Heart left ventricle (tissue), 16 donors: ENCODE measurements at regions not wholly inside any gene's neighbourhood (a gene's known extent, or its start where the extent isn't known, plus 50 kb on each side); places are given as distances from the start of the nearest gene placed in this dataset.

Source experiments
- ATAC-seq, 4 donors: fragments of 200-7000 bp; cut with Tn5 transposase; one replicate each; pipeline ENCODE4 v1.9.1; 2020 to 2022; ENCODE audit warnings: moderate library complexity in 4 of 4, mild to moderate bottlenecking in 3 of 4, moderate number of reproducible peaks in 1 of 4
- DNase-seq, 5 donors: peaks; one replicate each; pipeline ENCODE4 v3.0.0-alpha.2; 2020
- H3K27ac ChIP-seq, 12 donors: fragments of 200-600 bp; sonication (generic) in 4 of 12; one replicate each; pipeline versions ENCODE4 v1.5.0 to v1.8.0; 2016 to 2022; ENCODE audit warnings: mild to moderate bottlenecking in 2 of 12
- H3K27me3 ChIP-seq, 9 donors: fragments of 200-600 bp; sonication (generic) in 2 of 9; one replicate each; pipeline versions ENCODE4 v1.5.1 to v1.8.0; 2016 to 2022; ENCODE audit warnings: mild to moderate bottlenecking in 3 of 9
- H3K36me3 ChIP-seq, 9 donors: fragments of 200-600 bp; sonication (generic) in 2 of 9; one replicate each; pipeline versions ENCODE4 v1.5.0 to v1.8.0; 2018 to 2022; ENCODE audit warnings: mild to moderate bottlenecking in 2 of 9
- H3K4me1 ChIP-seq, 12 donors: fragments of 200-600 bp; sonication (generic) in 4 of 12; one replicate each; pipeline versions ENCODE4 v1.5.0 to v1.8.0; 2016 to 2022; ENCODE audit warnings: mild to moderate bottlenecking in 3 of 12
- H3K4me3 ChIP-seq, 12 donors: fragments of 200-600 bp; sonication (generic) in 4 of 12; one replicate each; pipeline versions ENCODE4 v1.5.0 to v1.8.0; 2017 to 2022; ENCODE audit warnings: mild to moderate bottlenecking in 9 of 12, moderate library complexity in 4 of 12
- H3K9me3 ChIP-seq, 12 donors: fragments of 200-600 bp; sonication (generic) in 4 of 12; one replicate each; pipeline versions ENCODE4 v1.5.0 to v1.8.0; 2016 to 2022; ENCODE audit warnings: mild to moderate bottlenecking in 1 of 12
- CTCF ChIP-seq, 12 donors: fragments of 200-600 bp; sonication (generic) in 4 of 12; IDR thresholded peaks; one replicate each; pipeline versions ENCODE4 v1.5.0 to v1.8.0; 2018 to 2022; ENCODE audit warnings: antibody characterized with exemption in 12 of 12, mild to moderate bottlenecking in 5 of 12
- POLR2A ChIP-seq, 2 donors: fragments of 450-650 bp; IDR thresholded peaks; one replicate each; pipeline ENCODE4 v1.6.1; 2017; ENCODE audit warnings: antibody characterized with exemption in 2 of 2, mild to moderate bottlenecking in 2 of 2, moderate library complexity in 2 of 2
- WGBS, 4 donors: extraction: QIAGEN DNeasy Blood & Tissue Kit in 2 of 4; methylation state at CpG; one replicate each; pipeline versions ENCODE4 v1.1.5 to v1.1.7; 2013 to 2018; 5-methylcytosine and 5-hydroxymethylcytosine counted together
- intact Hi-C, 10 donors: fragments of 100-400 bp; cut with DNase I; formaldehyde crosslinking; loops; one replicate each; pipeline versions ENCODE4 v1.11.1 to v1.14.2; 2022
- donor health status: ischemic (EF 13 %, LVEDD 7.1; RV severe dilation, severe dysfunction).
- donor health status: healthy with polysubstance abuse.
- donor health status: DM: no; HTN: yes; CAD: no.
- donor health status: DM: no; HTN: no; CAD: no.
- donor health status: ischemic (EF 25% LVEDD 6.9; RV normal size, moderate dysfunction).
- donor health status: ischemic (EF 25% LVEDD 5.7; RV mildly dilated, moderate dysfunction).
- donor health status: healthy.
- donor health status: DM: yes; HTN: yes; CAD: no.
- donor health status: ischemic (EF 35%, LVEDD 5.7; RV mildly dilated, moderate dysfunction).
- donor health status: nonischemic (EF 11% LVEDD 7.7; RV severe dilation, severe dysfunction).
- donor health status: DM: yes; HTN: yes; CAD: no.
- donor health status: PGD.
- donor health status: ischemic (EF 29% LVEDD 5.4; RV normal size, mild dysfunction).
- donor health status: nonischemic (EF 23%, LVEDD 6.1; RV moderate dilation, normal function).

GRCh38 chr2:16256601-16257321 is 316.4 kb downstream of the MYCN start:
- WGBS, 4 donors = 73 to 84% (median 78%) methylated on average over 6 of the region's 6 CpGs
- TF ChIP-seq CTCF (IDR thresholded peaks at IDR 0.05) (no peak), POLR2A (IDR thresholded peaks at IDR 0.05) (no peak)
- H3K36me3 ChIP-seq = no peaks in the 10 kb centered on the region
- DNase-seq = no peak
- intact Hi-C loops = no loop called here
- ATAC-seq = no peak
- no peaks in the 10 kb centered on the region for H3K27me3 ChIP-seq
- H3K4me1 ChIP-seq = no peaks in the 10 kb centered on the region
- H3K4me3 ChIP-seq = no peak overlapping the region
- no peaks in the 10 kb centered on the region for H3K9me3 ChIP-seq
- H3K27ac ChIP-seq = no peak overlapping the region

GRCh38 chr2:16255120-16255519 is 314.8 kb downstream of the MYCN start:
- TF ChIP-seq POLR2A (IDR thresholded peaks at IDR 0.05) (no peak), CTCF (IDR thresholded peaks at IDR 0.05) (no peak)
- H3K4me1 ChIP-seq = no peaks in the 10 kb centered on the region
- WGBS, 4 donors = 93 to 95% (median 94%) methylated on average over 4 of the region's 4 CpGs
- ATAC-seq = no peak
- H3K27me3 ChIP-seq = no peaks in the 10 kb centered on the region
- H3K27ac ChIP-seq = no peak overlapping the region
- no peaks in the 10 kb centered on the region for H3K36me3 ChIP-seq
- intact Hi-C loops = no loop called here
- H3K9me3 ChIP-seq = no peaks in the 10 kb centered on the region
- no peak for DNase-seq
- no peak overlapping the region for H3K4me3 ChIP-seq

GRCh38 chr2:16254356-16254965 is 314.1 kb downstream of the MYCN start:
- ATAC-seq = no peak
- Histone ChIP-seq H3K27ac (no peak overlapping the region), H3K27me3 (peaks cover 0 to 2% (median 0%) of the 10 kb centered on the region in 9 donors), H3K4me3 (no peak overlapping the region), H3K4me1 (no peaks in the 10 kb centered on the region), H3K36me3 (no peaks in the 10 kb centered on the region), H3K9me3 (no peaks in the 10 kb centered on the region)
- WGBS, 4 donors = 84 to 88% (median 85%) methylated on average over 3 of the region's 3 CpGs
- no peak for TF ChIP-seq POLR2A (IDR thresholded peaks at IDR 0.05)
- intact Hi-C loops = no loop called here
- no peak for DNase-seq

GRCh38 chr2:16253291-16253690 is 312.9 kb downstream of the MYCN start:
- no peak for DNase-seq
- intact Hi-C loops = no loop called here

More at GRCh38 chr2:16253291-16253690, 312.9 kb downstream of the MYCN start:
- Histone ChIP-seq H3K36me3 (no peaks in the 10 kb centered on the region), H3K27me3 (peaks cover 0 to 6% (median 0%) of the 10 kb centered on the region in 9 donors), H3K4me1 (no peaks in the 10 kb centered on the region), H3K27ac (no peak overlapping the region), H3K4me3 (no peak overlapping the region), H3K9me3 (no peaks in the 10 kb centered on the region)
- no peak for TF ChIP-seq POLR2A (IDR thresholded peaks at IDR 0.05)
- no peak for TF ChIP-seq CTCF (IDR thresholded peaks at IDR 0.05)
- ATAC-seq = no peak
- WGBS, 4 donors = 84 to 96% (median 89%) methylated on average over 3 of the region's 3 CpGs
